Right cardiac atrium (tissue), 5 donors: ENCODE measurements at regions not wholly inside any gene's neighbourhood (a gene's known extent, or its start where the extent isn't known, plus 50 kb on each side); places are given as distances from the start of the nearest gene placed in this dataset.
"Not testable (repeated sequence)": the region's sequence is repeated elsewhere in the genome, so short reads cannot be mapped to it uniquely, and the experiment has no call there.

Source experiments
- ATAC-seq, 2 donors: fragments of 200-7000 bp; cut with Tn5 transposase; one replicate each; pipeline versions ENCODE4 v1.8.0 to v1.9.1; 2020; ENCODE audit warnings: moderate library complexity in 2 of 2, mild to moderate bottlenecking in 1 of 2
- DNase-seq, 3 donors: peaks; one replicate each; pipeline ENCODE4 v3.0.0-alpha.2; 2020
- H3K27ac ChIP-seq: one replicate; pipeline ENCODE4 v1.5.1; 2013; ENCODE audit warnings: mild to moderate bottlenecking, low read length, control low read depth, moderate library complexity
- H3K27me3 ChIP-seq: one replicate; pipeline ENCODE4 v1.6.1; 2013; ENCODE audit not compliant: control insufficient read depth, insufficient read depth
- H3K4me1 ChIP-seq: one replicate; pipeline ENCODE4 v1.6.1; 2013; ENCODE audit warnings: low read length; ENCODE audit not compliant: control insufficient read depth, insufficient read depth
- H3K4me3 ChIP-seq: one replicate; pipeline ENCODE4 v1.5.1; 2013; ENCODE audit warnings: low read length, control low read depth
- H3K9me3 ChIP-seq: one replicate; pipeline ENCODE4 v1.6.1; 2013; ENCODE audit warnings: low read length; ENCODE audit not compliant: control insufficient read depth
- WGBS: extraction: QIAGEN DNeasy Blood & Tissue Kit; methylation state at CpG from one replicate; pipeline ENCODE4 v1.1.7; 2013; 5-methylcytosine and 5-hydroxymethylcytosine counted together
- intact Hi-C, 4 donors: fragments of 100-400 bp; cut with DNase I; formaldehyde crosslinking; loops; one replicate each; pipeline versions ENCODE4 v1.11.0 to v1.14.0; 2022 to 2023
- donor health status: healthy with polysubstance abuse.
- donor health status: DM: no; HTN: yes; CAD: no.
- donor health status: DM: no; HTN: no; CAD: no.
- donor health status: DM: no; HTN: yes; CAD: no; lungs with severe emphysema.
- donor health status: DM: yes; HTN: yes; CAD: no.

DNA sequence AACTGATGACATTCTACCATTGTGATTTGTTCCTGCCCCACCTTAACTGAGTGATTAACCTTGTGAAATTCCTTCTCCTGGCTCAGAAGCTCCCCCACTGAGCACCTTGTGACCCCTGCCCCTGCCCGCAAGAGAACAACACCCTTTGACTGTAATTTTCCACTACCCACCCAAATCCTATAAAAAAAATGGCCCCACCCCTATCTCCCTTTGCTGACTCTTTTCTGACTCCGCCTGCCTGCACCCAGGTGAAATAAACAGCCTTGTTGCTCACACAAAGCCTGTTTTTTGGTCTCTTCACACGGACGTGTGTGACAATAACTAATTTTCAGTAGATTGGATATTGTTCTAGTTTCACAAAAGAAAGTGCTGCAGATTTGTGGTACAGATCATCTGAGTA, 492.2 kb downstream of the RAPGEF2 start:
- intact Hi-C loops, H3K9me3 ChIP-seq: not testable (repeated sequence)
- WGBS: 62% methylated on average over 4 of the region's 4 CpGs

DNA sequence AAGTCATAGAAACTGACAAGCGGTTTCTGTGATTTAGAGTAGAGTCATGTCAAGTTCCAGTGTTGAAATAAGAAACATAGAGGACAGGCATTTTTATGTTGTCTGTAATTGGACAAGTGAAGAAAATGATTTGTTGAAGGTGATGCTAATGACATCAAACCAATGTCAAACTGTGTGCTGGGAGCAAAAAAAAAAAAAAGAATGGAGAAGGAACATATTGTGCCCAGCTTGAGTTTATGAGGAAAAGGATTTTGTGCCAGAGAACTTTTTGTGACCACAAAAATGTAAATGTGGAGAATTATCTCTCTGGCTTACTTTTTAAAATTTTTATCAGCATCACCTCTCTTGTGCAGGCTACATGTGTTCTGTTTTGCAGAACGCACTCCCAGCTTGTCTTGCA, 495.7 kb downstream of the RAPGEF2 start:
- ATAC-seq (no peak), DNase-seq (no peak)
- no peaks in the 10 kb centered on the region for H3K9me3 ChIP-seq
- H3K4me1 ChIP-seq: no peaks in the 10 kb centered on the region
- 79% methylated on average over 2 of the region's 2 CpGs for WGBS
- no peak overlapping the region for H3K27ac ChIP-seq
- no peaks in the 10 kb centered on the region for H3K27me3 ChIP-seq
- H3K4me3 ChIP-seq: no peak overlapping the region
- intact Hi-C loops: no loop called here

More for the DNA sequence above, 492.2 kb downstream of the RAPGEF2 start:
- ATAC-seq, H3K4me1 ChIP-seq, H3K27ac ChIP-seq, DNase-seq, H3K4me3 ChIP-seq, H3K27me3 ChIP-seq: not testable (repeated sequence)

DNA sequence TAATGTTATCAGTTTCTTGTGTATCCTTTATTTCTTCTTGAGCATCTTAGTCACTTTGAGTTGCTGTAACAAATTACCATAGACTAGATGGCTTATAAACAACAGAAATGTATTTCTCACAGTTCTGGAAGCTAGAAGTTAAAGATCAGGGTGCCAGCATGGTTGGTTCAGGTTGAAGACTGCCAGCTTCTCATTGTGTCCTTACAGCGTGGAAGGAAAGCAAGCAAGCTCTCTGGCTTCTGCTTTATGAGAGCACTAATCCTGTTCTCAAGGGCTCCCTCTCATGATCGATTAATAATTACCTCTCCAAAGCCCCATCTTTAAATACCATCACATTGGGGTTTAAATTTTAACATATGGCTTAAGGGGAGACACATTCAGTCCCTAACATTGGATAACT, 497.2 kb downstream of the RAPGEF2 start:
- intact Hi-C loops: no loop called here
- WGBS: 81% methylated on average over 2 of the region's 2 CpGs

DNA sequence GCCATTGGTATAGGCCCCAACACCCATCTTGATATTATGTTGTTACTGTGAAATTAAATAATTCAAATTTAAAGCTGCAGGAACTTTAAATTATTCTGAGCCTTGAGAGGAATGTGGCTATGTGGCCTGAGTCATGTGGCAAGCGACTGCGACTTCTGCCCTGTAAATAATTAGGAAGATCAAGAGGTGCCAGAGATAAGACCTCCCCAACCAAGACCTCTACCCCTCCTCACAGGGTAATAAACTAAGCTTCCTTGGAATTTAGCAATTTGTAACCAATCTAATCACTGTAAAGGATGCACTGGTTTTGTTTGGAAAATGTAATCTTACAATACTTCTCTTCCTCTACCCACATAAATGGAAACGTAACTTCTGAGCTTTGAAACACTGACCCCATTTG, 501.9 kb downstream of the RAPGEF2 start:
- DNase-seq (no peak), ATAC-seq (no peak)
- Histone ChIP-seq H3K27ac (no peak overlapping the region), H3K4me1 (no peaks in the 10 kb centered on the region), H3K27me3 (no peaks in the 10 kb centered on the region), H3K4me3 (no peak overlapping the region), H3K9me3 (no peaks in the 10 kb centered on the region)
- WGBS: 67% methylated on average over 3 of the region's 3 CpGs
- intact Hi-C loops: no loop called here

More for the DNA sequence above, 497.2 kb downstream of the RAPGEF2 start:
- Histone ChIP-seq H3K4me3 (no peak overlapping the region), H3K27ac (no peak overlapping the region), H3K4me1 (no peaks in the 10 kb centered on the region), H3K9me3 (no peaks in the 10 kb centered on the region), H3K27me3 (no peaks in the 10 kb centered on the region)
- DNase-seq (no peak), ATAC-seq (no peak)

GRCh38 chr4:159606835-159607234, 504.0 kb downstream of the RAPGEF2 start:
- Histone ChIP-seq H3K4me3 (no peak overlapping the region), H3K27me3 (no peaks in the 10 kb centered on the region), H3K4me1 (no peaks in the 10 kb centered on the region), H3K9me3 (no peaks in the 10 kb centered on the region), H3K27ac (no peak overlapping the region)
- DNase-seq (no peak), ATAC-seq (no peak)
- intact Hi-C loops: no loop called here

DNA sequence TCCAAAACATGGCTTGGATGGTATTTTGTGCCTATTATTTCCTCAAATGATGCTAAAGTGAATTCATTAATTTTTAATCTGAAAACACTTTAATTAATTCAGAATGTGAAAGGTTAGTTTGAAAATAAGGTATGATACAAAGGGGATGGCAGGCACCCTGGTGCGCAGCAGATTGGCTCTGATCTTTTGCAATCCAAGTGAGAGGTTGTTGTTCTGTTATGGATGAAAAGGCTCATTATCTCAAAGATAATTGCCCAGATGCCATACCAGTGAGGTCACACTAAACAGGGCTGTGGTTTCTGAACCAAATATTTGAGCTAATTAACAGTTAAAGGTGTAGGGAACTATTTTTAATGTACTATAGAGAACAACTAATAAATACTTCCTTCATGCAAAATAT, 504.9 kb downstream of the RAPGEF2 start:
- ATAC-seq: no peak
- Histone ChIP-seq H3K27ac (no peak overlapping the region), H3K4me3 (no peak overlapping the region), H3K4me1 (no peaks in the 10 kb centered on the region), H3K9me3 (no peaks in the 10 kb centered on the region), H3K27me3 (no peaks in the 10 kb centered on the region)
- DNase-seq: no peak
- intact Hi-C loops: no loop called here
- WGBS: 73% methylated on average over 1 of the region's 1 CpG

- 90% methylated on average over 4 of the region's 4 CpGs for WGBS
- DNase-seq: no peak
- Histone ChIP-seq H3K4me1 (no peaks in the 10 kb centered on the region), H3K27me3 (no peaks in the 10 kb centered on the region), H3K27ac (no peak overlapping the region), H3K9me3 (no peaks in the 10 kb centered on the region), H3K4me3 (no peak overlapping the region)
- no peak for ATAC-seq
- intact Hi-C loops: no loop called here
These were observed 505.6 kb downstream of the RAPGEF2 start for GRCh38 chr4:159608436-159608835.

GRCh38 chr4:159632031-159632430, 529.2 kb downstream of the RAPGEF2 start:
- Histone ChIP-seq H3K4me3 (no peak overlapping the region), H3K27me3 (no peaks in the 10 kb centered on the region), H3K9me3 (no peaks in the 10 kb centered on the region), H3K4me1 (no peaks in the 10 kb centered on the region), H3K27ac (no peak overlapping the region)
- DNase-seq: no peak
- 63% methylated on average over 1 of the region's 1 CpG for WGBS
- ATAC-seq: no peak
- intact Hi-C loops: no loop called here

DNA sequence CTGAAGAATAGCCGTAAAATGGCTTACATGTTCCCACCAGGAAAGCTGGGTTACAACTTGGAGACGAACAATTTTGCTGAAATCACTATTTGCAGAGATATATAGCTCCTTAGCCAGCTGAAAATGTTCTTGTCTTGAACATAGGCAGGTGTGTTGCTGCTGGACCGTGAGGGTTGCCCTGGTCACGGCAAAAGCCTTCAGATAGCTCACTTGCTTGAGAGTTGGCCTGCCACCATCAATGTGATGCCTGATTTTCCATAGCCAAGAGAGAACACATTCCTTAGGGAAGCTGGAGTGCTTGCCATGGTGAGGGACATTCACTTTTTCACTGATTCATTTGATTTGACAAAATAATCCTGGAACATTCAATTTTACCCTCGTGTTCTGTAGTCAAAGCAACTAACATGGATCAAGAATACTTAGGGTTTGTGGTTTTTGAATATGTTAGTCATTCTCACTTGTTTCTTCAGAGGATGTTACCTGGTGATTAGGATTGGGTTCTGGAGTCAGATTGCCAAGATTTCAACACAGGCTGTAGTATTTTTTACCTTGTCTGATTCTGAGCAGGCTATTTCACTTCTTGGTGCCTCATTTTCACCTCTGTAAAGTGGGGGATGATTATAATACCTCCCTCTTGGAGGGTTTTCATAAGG, 536.9 kb downstream of the RAPGEF2 start:
- H3K4me1 ChIP-seq: no peaks in the 10 kb centered on the region
- DNase-seq: no peak
- WGBS: 76% methylated on average over 5 of the region's 5 CpGs
- intact Hi-C loops: no loop called here
- H3K27ac ChIP-seq: no peak overlapping the region
- no peaks in the 10 kb centered on the region for H3K27me3 ChIP-seq
- no peaks in the 10 kb centered on the region for H3K9me3 ChIP-seq
- H3K4me3 ChIP-seq: no peak overlapping the region
- ATAC-seq: no peak

- Histone ChIP-seq H3K4me3 (no peak overlapping the region), H3K27ac (no peak overlapping the region), H3K9me3 (no peaks in the 10 kb centered on the region), H3K27me3 (no peaks in the 10 kb centered on the region), H3K4me1 (no peaks in the 10 kb centered on the region)
- intact Hi-C loops: no loop called here
- DNase-seq (no peak), ATAC-seq (no peak)
These were observed 546.4 kb downstream of the RAPGEF2 start for GRCh38 chr4:159649237-159649636.

- Histone ChIP-seq H3K4me1 (no peaks in the 10 kb centered on the region), H3K27me3 (no peaks in the 10 kb centered on the region), H3K4me3 (no peak overlapping the region), H3K9me3 (no peaks in the 10 kb centered on the region), H3K27ac (no peak overlapping the region)
- ATAC-seq: no peak
- WGBS: 42% methylated on average over 1 of the region's 1 CpG
- DNase-seq: no peak
- intact Hi-C loops: no loop called here
These were observed 550.0 kb downstream of the RAPGEF2 start for GRCh38 chr4:159652871-159653270.

- 41% methylated on average over 1 of the region's 1 CpG for WGBS
- no peak for DNase-seq
These were observed 552.7 kb downstream of the RAPGEF2 start for GRCh38 chr4:159655547-159655946.

More at GRCh38 chr4:159655547-159655946, 552.7 kb downstream of the RAPGEF2 start:
- intact Hi-C loops: no loop called here
- Histone ChIP-seq H3K9me3 (no peaks in the 10 kb centered on the region), H3K27ac (no peak overlapping the region), H3K27me3 (no peaks in the 10 kb centered on the region), H3K4me3 (no peak overlapping the region), H3K4me1 (no peaks in the 10 kb centered on the region)
- no peak for ATAC-seq
